NCI-H1694 treated with DMSO at 0.1 percent for 48 hours (cell line): ENCODE measurements at regions not wholly inside any gene's neighbourhood (a gene's known extent, or its start where the extent isn't known, plus 50 kb on each side); places are given as distances from the start of the nearest gene placed in this dataset.
"Not testable (repeated sequence)": the region's sequence is repeated elsewhere in the genome, so short reads cannot be mapped to it uniquely, and the experiment has no call there.

ENCODE experiments used
- DNase-seq: peaks from one replicate; lab custom pipeline; 2025; lab: John Stamatoyannopoulos, UW

- DNase-seq = no peak
These were observed 50.0 kb upstream of the ALDH1B1 start for GRCh38 chr9:38342532-38342931.

- no peak for DNase-seq
These were observed 50.4 kb upstream of the ALDH1B1 start for GRCh38 chr9:38342096-38342495.

- DNase-seq = peak; percentile 65
These were observed 53.0 kb upstream of the ALDH1B1 start for GRCh38 chr9:38339496-38339895.

GRCh38 chr9:38339087-38339486, 53.4 kb upstream of the ALDH1B1 start:
- no peak for DNase-seq

- peak; percentile 70 for DNase-seq
These were observed 54.0 kb upstream of the ALDH1B1 start for GRCh38 chr9:38338342-38339018.

DNA sequence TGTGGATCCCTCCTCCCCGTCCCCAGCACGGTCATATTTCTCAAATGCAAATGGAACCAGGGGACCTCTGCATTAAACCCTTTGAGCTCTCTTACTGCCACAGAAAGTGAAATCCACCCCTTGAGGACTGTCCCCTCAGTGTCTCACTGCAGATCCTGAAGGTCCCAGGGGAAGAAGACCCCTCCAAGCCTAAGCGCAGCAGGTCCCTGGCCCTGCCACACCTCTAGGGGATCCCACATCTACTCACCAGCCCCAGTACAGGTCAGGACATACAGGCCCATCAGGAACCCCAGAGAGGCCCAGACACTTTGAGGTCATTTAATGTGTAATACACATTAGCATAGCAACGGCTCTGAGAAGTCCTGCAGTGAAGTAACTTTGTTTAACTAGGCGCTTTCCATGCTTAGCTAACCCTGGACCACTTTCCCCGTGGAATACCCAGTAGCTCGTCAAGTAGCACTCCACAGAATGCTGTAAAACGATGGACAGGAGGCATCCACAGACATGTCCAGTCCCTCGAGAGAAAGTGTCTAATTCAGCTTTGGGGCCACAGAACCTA, 54.7 kb upstream of the ALDH1B1 start:
- no peak for DNase-seq

- DNase-seq = no peak
These were observed 55.3 kb upstream of the ALDH1B1 start for GRCh38 chr9:38337181-38337580.

- DNase-seq = peak; percentile 73
These were observed 56.2 kb upstream of the ALDH1B1 start for GRCh38 chr9:38336341-38336740.

DNA sequence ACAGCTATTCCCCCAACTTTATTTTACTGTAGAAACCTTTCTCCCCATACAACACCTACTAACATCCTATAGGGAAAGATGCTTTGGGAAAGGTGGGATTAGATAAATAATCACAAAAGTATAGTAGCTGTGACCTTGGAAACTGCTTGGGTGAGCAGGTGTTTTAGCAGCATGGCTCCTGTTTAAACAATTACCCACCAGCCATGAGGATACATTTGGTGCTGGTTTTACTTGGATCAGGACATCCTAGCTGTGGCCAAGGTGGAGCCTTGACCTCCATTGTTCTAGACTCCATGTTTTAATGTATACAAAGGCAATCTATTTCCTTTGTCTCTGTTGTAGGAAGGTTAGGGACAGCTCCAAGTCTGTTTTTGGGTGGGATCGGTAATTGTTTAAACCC, 56.8 kb upstream of the ALDH1B1 start:
- no peak for DNase-seq

- DNase-seq = no peak
These were observed 58.3 kb upstream of the ALDH1B1 start for GRCh38 chr9:38334234-38334633.

- DNase-seq = no peak
These were observed 59.5 kb upstream of the ALDH1B1 start for GRCh38 chr9:38333047-38333446.

- no peak for DNase-seq
These were observed 59.9 kb upstream of the ALDH1B1 start for GRCh38 chr9:38332625-38333024.

DNA sequence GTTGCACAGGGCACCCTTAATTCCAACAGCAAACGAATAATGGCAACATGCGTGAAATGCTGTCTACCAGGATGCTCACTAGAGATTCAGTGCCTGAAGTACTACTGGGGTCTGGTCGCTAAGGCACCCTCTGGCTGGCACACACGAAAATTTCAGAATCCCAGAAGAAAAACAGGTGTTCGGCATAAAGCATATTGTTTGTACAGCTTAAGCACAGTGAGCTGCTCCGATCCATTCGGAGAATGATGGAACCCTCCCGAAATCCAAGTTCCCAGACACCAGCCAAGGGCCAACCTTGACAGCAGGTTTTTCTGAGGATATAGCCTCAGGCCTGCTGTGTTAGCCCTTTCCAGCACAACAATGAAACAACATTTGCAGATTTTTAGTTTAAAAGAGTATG, 61.4 kb upstream of the ALDH1B1 start:
- no peak for DNase-seq

DNA sequence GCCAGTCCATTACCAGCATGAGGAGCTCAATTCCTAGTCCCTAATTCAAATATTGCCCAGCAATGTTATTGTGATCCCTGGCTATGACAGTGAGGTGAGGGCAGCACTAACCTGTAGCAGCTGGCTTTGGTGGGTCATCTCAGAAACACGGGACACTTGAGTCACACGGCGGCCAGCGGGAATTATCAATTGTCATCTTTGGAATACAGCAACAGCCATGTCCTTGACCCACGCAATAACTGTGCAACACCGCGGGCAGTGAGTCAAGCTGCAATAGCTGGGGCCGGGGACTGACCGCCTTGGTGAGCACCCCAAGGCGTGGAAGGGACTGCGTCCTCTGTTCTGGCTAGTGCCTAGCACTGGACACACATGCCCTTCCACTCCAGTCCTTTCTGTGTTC, 62.5 kb upstream of the ALDH1B1 start:
- DNase-seq = no peak

- no peak for DNase-seq
These were observed 63.7 kb upstream of the ALDH1B1 start for GRCh38 chr9:38328765-38329164.

GRCh38 chr9:38326122-38326521, 66.4 kb upstream of the ALDH1B1 start:
- no peak for DNase-seq

- not testable (repeated sequence) for DNase-seq
These were observed 68.3 kb upstream of the ALDH1B1 start for GRCh38 chr9:38324213-38324612.

DNA sequence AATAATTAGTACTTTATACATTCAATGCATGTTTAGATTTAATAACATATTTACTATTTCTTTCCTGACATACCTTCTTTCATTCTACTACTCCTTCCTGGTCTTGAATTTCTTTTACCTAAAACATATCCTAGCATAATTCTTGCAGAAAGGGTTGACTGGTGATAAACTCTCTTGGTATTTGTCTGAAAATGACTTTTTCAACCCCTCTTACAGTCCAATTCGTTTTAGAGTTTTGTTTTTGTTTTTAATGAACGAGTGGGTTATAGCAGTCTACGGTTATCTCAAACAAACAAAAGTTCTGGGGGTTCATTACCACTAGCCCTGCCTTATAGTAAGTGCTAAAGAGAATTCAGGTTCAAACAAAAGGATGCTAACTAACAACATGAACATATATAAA, 69.6 kb upstream of the ALDH1B1 start:
- DNase-seq = no peak

DNA sequence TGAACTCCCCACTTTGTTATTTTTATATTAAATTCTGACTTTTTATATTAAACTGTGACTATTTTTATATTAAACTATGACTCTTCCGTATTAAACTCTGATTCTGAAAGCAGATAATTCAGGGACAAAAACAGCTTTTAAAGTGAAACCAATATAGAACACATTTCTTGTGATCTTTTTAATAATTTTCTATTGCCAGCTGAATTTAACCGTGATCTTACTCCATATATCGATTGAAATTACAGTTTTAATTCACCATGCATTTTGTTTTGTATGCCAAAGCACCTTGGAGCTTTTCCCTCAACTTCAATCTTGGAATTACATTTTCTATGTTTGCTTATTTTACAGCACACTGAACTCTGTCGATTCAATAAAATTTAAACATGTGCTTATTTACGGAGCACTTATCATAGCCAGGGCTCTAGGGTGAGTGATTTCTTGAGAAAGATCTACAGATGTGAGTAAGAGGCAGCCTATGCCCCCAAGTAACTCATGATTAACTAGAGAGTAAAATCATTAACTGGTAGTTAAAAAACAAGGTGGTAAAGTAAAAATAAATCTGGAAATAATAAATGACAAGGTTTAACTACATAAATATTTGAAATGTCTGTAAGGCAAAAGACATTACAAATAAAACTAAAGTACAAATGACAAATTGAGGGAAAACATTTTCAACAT, 72.9 kb upstream of the ALDH1B1 start:
- DNase-seq = no peak

DNA sequence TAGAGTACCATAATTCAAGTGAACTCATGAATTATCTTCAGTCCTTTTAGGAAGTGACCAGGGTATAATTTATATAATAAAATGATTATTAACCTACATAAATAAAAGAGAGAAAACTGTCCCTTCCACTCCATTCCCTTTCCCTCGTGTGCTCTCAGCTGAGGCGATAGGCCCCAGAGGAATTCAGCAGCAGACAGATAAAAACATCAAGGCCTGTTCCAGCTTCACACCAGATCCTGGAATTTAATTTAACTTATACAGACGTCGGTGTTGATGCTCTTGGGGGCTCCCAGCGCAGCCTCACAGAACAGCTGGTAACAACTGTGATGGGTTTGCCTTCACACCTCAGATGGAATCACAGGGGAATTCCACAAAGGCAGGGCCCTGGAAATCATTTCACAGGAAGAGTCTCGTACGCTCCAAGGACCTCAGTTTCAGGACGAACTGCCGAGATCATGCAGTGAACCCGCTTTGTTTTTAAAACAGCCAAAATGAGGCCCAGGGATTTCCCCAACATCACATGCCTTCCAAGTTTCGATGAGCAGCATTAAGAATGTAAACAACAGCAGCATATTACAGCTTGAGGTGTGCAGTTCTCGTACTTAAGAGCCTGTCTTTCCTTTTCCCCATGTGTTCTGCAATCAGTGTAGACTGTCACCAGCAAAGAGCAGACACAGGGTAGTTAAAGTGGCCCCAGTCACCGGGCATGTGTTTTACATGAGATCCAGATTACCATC, 73.6 kb upstream of the ALDH1B1 start:
- peak; percentile 65 for DNase-seq

DNA sequence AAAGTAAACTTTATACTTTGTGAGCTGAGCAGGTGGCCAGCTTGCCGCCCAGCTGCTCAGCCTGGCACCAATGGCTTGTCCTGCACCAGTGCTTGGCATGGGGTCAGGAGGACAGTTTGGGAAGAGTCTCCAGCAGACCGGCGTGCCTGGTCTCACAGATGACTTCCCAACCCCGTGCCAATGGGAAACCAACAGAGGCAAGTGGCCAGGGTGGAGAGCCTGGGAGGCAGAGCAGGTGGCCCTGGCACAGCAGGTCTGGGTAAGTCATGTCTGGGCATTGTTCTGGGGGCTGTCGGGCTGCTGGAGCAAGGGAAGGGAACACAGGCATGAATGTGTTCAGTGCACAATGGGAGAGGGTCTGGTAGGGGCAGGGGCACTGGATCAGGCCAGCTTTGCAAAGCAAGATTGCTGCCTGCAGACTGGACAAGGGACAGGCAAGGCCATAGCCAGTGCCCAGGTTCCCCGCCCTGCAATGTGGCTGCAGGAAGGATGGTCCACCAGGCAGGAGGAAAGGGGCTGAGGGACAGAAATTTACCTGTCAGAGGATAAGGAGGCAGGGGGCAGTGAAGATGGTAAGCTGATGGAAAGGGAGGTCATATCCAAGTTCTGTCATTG, 76.2 kb upstream of the ALDH1B1 start:
- DNase-seq = peak; percentile 40

DNA sequence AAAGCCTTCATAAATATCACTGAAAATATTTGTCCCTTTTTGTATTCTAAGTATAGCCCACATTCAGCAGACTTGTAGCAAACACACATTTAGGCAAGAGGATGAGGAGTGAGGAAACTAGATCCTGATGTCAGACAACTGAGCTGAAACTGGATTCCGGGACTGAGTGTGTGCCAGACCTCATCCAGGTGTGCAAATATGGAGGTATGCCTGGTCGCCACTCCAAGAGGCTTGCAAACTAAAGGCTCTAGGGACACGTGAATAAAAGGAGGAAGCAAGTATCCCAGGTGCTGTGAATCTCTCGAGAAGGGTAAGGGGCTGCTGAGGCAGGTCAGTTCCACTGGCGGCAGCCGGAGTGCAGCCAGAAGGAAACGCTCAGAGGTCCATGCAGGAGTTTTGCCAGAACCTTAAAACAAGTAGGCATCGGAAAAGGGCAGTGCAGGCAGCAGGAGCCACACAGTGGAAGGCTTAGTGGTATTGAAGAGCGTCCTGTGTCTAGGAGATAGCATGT, 77.4 kb upstream of the ALDH1B1 start:
- no peak for DNase-seq
